Frontal cortex (tissue), 3 donors: ENCODE measurements at regions not wholly inside any gene's neighbourhood (a gene's known extent, or its start where the extent isn't known, plus 50 kb on each side); places are given as distances from the start of the nearest gene placed in this dataset.

Experiments used
- DNase-seq, 2 donors: peaks; one replicate each; pipeline ENCODE4 v3.0.0; 2012; ENCODE audit warnings: low spot score in 2 of 2
- FAIRE-seq: peaks from 2 replicates; lab custom pipeline; 2012; peaks lifted over from hg19 to GRCh38; lab: Jason Lieb, UNC
- donor health status: control.
- donor health status: control.
- donor health status: control.

DNA sequence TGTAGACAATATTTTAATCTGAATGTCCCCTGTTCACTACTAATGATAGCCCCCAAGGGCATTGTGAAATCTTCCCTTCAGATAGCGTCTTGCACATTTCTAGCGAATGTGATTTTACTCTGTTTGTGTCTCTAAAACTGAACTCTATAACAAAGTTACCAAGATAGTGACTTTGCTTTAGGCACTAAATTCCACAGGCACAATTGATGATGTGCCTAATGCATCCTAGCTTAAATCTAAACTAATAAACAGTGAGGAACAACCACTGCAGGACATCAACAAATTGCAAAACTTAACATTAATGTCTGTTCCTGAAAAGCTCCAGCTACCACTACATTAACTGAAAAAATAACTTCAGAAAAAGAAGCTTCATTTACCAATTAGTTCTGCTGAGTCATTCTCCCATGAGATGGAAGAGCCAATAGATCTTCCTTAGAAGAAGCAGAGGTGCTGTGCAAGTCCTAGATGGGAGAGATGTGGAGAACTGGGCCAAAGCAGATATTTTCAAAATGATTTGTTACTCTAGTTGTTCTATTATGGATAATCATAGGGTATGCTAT is 1065.0 kb downstream of the EPHA7 start:
- FAIRE-seq (no peak), DNase-seq (no peak)

DNA sequence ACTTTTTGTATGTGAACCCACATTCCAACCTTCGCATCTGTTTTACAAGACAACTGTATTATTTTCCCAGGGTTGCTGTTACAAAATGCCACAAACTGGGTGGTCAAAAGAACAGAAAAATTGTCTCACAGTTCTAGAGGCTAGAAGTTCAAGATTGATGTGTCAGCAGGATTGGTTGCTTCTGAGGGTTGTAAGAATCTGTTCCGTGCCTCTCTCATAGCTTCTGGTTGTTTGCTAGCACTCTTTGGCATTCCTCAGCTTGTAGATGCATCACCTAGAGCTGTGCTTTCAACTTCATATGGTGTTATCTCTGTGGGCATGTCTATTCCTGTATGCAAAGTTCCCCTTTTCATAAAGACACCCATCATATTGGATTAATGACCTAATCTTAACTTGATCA is 1067.2 kb downstream of the EPHA7 start:
- FAIRE-seq, result no peak
- no peak for DNase-seq

DNA sequence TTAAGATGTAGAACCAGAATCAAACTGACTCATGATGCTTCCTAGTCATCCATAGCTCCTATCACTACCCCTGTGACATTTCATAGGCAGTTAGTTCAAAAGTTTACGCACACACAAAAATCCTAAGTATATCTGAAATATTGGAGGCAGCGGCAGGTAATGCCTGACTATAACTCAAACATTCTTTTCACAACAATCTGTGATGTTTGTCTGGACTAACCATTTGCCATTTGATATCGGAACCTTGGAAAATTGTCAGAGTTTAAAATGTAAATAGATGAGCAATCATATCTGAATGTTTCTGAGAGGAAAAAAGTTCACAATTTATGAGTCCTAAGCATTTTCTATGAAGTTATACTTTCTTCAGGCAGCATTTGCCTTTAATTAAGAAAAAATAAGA is 1078.2 kb downstream of the EPHA7 start:
- DNase-seq, result no peak
- no peak for FAIRE-seq

DNA sequence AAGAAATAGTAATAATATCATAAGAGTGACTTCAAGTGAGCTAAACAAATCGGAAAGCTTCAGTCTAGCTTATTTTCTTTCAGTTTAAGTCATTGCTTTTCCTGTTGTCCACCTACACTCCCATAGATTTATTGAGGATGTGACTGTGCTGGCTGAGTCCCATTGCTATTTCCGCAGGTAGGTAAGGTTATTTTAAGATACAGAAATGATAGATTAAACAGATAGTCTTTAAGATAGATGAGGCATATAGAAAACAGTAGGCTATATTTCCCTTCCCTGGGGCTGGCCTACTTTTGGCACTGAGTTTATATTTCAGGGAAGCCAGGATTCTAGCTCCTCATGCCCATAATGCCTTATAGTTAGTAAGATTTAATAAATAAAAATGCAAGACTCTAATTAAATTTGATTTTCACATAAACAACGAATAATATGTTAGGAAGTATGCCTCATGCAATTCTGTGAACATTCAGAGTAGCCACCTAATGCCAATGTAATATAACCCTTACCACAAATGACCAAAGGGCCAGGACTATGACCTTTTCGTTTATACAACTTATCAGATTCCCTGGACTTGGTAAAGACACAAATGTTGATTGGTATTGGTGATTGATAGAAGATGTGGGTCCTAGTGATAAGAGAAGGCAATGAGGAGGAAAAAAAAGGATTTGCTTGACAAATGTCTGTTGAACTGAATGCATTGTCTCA is 1079.3 kb downstream of the EPHA7 start:
- DNase-seq, result no peak
- no peak for FAIRE-seq

DNA sequence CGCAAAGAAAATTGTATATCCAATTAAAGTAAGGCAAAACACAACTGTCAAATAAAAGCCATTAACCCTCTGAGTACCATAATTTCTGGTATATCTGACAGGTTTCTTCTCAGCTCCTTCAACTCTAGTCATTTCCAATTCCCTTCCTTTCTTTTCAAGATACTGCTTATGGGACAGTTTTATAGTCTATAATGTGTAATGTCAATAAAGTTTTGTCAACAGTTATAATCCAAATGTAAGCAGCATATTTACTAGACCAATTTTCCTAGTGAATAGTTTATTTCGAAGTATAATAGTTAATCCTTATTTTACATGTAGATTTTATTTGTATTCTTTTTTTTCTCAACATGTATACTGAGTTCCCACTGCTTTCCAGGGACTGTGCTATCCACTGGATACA is 1081.8 kb downstream of the EPHA7 start:
- FAIRE-seq (no peak), DNase-seq (no peak)

DNA sequence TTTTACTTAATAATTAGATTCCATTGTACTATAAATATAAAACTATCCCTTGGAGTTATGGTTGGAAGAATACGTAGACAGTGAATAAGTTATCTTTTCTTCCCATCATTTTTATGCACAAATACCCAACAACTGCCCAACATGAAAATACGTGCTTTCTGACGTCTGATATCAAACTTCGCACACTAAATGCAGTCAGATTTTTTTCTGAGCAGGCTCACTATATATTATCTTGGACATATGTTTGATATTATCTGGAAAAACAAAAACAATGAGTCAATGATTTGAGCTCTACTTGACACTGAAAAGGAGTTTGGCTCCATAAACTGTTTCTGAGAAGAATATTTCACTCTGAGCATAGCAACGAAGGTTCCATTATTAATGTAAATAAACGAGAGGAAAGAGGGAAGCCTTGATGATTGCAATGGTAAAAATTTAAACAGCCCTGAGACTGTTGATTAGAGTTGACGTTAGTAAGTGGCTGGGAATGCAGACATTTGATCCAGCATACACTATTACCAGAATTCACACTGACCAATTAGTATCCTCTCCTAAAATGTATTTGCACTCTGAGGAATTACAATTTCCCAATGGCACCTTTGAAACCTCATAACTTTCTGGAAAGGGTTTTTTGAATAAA is 1090.0 kb downstream of the EPHA7 start:
- FAIRE-seq (no peak), DNase-seq (no peak)

DNA sequence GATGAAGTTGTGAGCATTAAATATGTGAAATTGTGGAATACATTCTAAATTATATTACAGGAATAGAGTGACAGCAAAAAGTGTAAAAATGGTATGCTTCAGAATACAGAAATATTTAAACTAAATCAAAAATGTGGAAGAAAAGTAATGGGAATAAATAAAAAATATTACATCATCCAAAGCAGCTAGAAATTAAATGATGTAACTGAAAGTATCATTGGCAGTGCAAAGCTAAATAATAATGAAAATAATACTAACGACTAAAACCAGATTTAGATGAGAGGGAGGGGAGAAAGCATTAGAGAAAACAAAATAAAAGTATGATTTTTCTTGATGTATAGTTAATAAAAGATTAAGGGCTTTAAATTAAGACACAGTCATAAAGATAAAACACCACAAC is 1104.0 kb downstream of the EPHA7 start:
- no peak for DNase-seq
- FAIRE-seq, result no peak

DNA sequence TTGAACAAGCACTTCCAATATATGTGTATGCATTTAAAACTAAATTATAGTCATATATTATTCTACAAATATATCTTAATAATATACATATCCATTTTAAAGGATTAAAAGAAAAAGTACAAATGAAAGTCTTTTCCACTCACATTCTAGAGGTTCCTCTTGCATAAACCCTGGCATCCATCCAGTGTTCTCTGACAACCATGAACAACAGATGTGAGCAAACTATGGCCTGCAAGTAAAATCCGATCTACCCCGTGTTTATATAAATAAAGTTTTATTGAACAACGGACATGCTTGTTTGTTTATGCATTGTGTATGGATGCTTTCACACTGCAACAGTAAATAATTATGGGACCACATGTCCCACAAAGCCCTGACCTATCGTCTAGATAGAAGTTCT is 1122.3 kb downstream of the EPHA7 start:
- DNase-seq (no peak), FAIRE-seq (no peak)

DNA sequence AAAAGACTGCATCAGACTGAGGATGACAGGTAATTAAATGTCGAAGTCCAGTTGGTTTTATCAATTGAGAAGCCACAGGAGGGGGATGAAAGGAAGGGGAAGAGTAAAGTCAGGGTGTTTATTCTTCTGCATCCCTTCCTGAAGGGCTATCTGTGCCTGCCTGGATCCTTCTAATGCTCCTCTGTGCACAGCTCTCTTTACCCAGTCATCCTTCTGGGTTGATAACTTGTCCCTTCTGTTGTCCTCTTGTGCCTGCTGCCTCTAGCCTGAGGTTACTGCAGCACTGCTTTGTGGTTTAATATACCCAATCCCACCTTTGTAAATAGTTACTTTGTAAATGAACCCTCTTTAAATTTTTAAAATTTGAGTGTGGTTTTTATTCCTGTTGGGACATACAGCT is 1127.3 kb downstream of the EPHA7 start:
- DNase-seq (no peak), FAIRE-seq (no peak)

DNA sequence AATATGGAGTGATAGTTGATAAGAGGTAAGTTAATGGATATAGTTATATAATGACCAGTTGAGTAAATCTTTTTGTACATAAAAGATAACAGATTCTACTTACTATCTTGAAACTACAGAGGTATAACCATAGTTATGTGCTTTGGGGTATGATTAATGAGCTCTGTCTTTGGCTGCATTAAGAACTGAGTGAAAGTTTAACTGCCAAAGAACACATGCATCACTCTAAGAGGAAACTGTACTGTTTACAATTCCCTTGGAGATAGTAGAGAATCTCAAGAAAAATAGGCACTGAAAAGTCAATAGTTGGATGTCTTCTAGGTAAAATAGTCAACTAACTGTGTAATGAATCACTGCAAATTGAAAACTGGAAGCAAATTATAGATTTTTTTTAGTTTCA is 1129.5 kb downstream of the EPHA7 start:
- FAIRE-seq (no peak), DNase-seq (no peak)

DNA sequence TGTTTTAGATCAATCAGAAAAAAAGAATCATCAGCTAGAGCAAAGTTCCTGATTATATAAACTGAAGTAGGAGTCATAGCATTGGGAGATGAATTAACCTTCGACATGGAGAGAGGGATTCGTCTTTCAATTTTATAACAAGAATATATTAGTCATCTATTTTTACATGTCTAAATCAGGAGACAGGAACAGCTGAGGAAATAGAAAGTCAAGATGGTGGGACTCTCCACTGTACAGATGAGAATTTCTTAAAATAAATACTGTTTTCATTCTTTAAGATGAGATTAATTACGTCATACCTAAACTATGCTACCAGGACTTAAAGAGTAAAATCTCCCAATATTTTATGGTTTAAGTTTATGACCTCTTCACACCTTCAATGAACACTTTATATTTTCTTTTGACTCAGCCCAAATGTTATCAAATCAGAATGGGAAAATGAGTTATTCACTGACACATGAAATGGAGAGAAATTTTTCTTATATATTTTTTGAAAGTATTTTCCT is 1137.7 kb downstream of the EPHA7 start:
- FAIRE-seq (no peak), DNase-seq (no peak)

DNA sequence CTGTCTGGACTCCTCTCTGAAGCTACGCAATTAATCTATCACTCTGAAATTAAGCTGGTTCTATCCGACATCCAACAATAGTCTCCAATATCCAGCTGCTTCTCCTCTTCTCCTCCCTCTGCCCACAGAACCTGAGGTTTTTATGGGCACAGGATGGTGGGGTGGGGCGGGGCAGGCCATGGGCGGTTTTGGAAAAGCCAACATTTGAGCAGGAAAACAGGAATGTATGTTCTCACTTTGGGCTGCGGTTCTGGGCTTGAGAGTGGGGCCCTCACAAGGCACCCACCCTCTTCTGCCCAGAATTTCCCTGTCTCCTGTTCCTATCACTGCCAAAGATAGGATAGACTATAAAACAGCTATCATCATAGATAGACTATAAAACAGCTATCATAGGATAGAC is 1144.2 kb downstream of the EPHA7 start:
- DNase-seq, result no peak
- no peak for FAIRE-seq

DNA sequence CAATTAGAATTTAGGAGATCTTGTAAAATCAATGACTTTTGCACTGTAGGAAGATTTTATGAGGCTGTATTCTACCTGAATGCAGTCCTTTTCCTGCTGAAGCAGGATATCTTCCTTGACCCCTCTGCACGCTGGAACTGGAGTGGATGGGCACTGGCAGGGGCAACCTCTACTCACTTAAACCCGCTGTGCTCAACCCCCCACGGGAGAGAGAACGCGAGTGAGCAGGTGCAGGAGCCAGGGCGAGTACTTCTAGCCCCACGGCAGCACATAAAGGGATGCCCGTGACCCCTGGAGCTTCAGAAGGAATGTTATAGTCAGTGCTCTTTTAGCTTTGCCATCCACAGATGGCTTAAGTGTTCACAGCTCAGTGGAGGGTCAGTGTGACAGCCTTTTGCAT is 1144.8 kb downstream of the EPHA7 start:
- no peak for FAIRE-seq

DNA sequence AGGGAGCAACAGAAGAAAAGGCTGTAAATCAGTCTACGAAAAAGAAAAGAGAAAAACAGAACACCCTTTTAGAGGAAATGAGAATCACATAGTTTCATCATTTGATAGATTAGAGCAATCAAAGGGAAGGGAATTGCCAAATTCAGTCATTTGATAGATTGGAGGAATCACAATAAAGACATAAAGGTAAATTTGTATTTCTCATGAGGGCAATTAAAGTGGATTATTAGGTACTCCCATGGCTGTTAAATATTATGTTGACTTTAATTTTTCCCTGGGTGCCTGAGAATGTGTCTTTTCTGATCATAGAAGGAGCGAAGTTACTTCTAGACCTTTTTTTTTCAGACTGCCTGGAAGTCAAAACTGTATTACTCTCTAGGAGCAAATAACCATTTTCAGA is 1145.7 kb downstream of the EPHA7 start:
- FAIRE-seq (no peak), DNase-seq (no peak)

More for the DNA sequence above, 1144.8 kb downstream of the EPHA7 start:
- DNase-seq, result no peak

DNA sequence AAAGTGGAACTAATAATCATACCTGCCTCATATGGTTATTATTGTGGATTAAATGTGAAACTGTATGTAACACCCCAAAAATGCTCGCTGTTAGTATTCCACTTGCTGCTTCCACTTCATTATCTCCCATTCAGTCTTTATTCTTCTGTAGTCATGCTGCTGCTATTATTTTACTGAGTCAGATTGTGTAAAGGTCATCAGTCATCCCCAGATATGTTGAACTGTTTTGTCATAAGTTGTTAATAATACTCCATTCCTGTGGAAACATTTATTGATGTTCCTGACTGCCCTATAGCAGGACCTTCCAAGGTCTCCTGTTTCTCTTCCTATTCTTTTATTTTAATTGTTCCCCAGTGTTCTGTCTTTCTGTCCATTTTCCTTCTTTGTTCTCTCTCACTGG is 1148.3 kb downstream of the EPHA7 start:
- DNase-seq, result no peak

DNA sequence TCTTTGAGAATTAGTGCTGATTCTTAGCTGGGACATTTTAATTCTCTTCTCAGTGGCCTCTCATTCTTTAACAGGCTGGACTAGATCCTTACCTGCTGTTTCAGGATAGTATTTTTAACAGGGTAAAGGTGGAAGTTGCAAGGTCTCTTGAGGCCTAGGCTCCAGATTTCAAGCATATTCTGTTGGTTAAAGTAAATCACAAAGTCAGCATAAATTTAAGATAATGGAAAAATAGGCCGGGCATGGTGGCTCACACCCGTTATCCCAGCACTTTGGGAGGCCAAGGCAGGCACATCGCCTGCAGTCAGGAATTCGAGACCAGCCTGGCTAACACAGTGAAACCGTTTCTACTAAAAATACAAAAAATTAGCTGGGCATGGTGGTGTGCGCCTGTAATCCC is 1149.0 kb downstream of the EPHA7 start:
- DNase-seq, result no peak
- no peak for FAIRE-seq

More for the DNA sequence above, 1148.3 kb downstream of the EPHA7 start:
- no peak for FAIRE-seq

DNA sequence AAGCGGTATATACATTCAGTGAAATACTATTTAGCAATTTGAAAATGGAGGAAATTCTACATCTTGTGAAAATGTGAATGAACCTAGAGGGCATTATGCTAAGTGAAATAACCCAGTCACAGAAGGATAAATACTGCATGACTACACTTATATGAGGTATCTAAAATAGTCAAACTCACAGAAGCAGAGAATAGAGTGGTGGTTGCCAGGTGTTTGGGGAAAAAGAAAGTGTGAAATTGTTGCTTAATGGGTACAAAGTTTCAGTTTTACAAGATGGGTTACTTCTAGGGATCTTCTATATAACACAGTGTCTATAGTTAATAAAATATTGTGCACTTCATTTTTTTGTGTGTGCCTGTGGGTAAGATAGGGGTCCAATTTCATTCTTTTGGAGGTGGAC is 1152.0 kb downstream of the EPHA7 start:
- FAIRE-seq (no peak), DNase-seq (no peak)

DNA sequence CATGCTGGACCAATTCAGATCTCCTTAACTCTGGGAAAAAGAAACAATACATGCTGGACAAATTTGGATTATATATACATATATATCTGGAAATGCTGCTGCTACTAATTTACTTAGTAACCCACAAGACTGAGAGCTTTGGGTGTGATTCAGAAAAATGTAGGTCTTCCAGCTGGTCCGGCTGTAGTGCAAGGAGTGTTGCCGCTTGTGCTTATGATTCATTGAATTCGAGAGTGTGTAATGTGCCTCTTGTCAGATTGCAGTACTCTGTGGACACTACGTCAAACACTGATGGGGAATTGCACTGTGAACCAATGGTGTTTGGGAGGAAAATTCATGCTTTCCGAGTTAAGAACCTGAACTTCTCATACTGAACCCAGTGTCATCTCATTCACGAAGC is 1155.5 kb downstream of the EPHA7 start:
- FAIRE-seq, result no peak
- DNase-seq, result no peak

DNA sequence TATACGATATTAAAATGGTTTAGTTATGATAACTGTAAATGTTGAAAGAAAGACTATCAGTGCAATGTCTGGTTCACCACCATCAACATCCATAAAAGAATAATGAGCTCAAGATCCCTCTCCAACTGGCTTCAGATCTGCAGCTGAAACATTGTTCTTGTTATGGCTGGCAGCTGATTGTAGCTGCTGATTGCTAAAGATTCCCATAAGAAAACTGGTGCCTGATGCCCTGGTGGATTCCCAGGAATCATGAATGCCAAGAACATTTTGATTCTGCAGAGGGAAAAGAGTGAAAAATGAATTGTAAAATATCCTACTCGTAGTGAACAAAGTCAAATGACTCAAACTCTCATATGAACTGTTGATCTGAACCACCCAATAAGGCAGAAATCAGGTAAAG is 1160.2 kb downstream of the EPHA7 start:
- no peak for FAIRE-seq
- no peak for DNase-seq

DNA sequence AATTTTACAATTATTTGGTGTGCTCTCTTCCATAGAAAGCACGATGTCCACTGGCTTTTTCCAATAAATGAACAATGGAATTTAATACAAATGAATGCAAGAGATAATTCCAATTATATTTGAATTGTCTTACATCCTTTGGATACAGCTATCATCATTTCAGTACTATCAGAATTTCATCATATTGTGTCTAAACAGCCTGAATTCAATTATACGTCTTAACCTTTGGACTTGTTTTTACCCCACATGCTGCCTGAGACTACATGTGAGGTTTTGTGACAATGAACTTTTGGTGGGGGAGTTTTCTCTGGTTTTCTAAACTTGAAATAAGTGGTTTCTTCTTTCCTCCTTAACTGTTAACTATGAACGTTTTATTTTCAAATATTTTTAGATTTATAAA is 1176.0 kb downstream of the EPHA7 start:
- FAIRE-seq (no peak), DNase-seq (no peak)

DNA sequence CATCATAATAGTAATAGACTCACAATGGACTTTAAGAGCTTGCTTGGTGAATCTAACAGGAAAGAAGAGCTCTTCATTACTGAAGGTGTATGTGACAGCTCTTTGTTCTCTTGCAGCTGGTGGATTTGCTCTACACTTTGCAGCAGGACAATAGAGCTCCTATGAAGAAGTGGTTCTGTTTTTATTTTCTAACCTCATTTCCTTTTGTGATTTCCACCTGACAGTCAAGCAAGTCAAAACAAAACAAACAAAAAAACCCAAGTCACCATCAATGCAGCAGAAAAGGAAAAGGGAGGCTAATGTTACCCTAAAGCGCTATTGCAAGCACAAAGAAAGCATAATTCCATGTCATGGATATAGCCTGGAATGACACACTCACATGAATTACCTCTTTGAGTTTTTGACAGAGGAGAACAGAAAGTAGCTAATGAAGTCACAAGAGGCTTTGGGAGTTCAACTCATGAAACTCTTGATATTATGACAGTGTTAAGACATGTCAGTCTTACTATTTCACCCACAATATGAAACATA is 1188.1 kb downstream of the EPHA7 start:
- DNase-seq, result no peak
- no peak for FAIRE-seq
